Vagina (tissue), 2 donors: ENCODE measurements at regions not wholly inside any gene's neighbourhood (a gene's known extent, or its start where the extent isn't known, plus 50 kb on each side); places are given as distances from the start of the nearest gene placed in this dataset.

ENCODE experiments used
- DNase-seq, 2 donors: peaks; one replicate each; pipeline ENCODE4 v3.0.0-alpha.2; 2017; ENCODE audit errors: extremely low spot score in 2 of 2
- H3K27ac ChIP-seq: fragments of 200-600 bp; sonication (generic); one replicate; pipeline ENCODE4 v1.5.1; 2019
- H3K27me3 ChIP-seq: fragments of 200-600 bp; sonication (generic); one replicate; pipeline ENCODE4 v1.5.1; 2019
- H3K36me3 ChIP-seq, 2 donors: fragments of 200-600 bp; sonication (generic); one replicate each; pipeline ENCODE4 v1.5.1; 2017 to 2019
- H3K4me1 ChIP-seq: fragments of 200-600 bp; sonication (generic); one replicate; pipeline ENCODE4 v1.5.1; 2019
- H3K4me3 ChIP-seq, 2 donors: fragments of 200-600 bp; sonication (generic); 1 replicate in 1 of 2; 2 replicates in 1 of 2; pipeline ENCODE4 v1.5.1; 2016 to 2019
- H3K9me3 ChIP-seq: fragments of 200-600 bp; sonication (generic); one replicate; pipeline ENCODE4 v1.5.1; 2019
- POLR2A ChIP-seq, 2 donors: fragments of 450-650 bp; IDR thresholded peaks; one replicate each; pipeline ENCODE4 v1.6.1; 2017; ENCODE audit warnings: antibody characterized with exemption in 2 of 2, mild to moderate bottlenecking in 2 of 2, moderate library complexity in 2 of 2
- POLR2AphosphoS5 ChIP-seq, 2 donors: sonication (generic); formaldehyde crosslinking; IDR thresholded peaks; one replicate each; pipeline ENCODE4 v1.9.0; 2017; ENCODE audit warnings: antibody characterized with exemption in 2 of 2, mild to moderate bottlenecking in 2 of 2, low read depth in 1 of 2; ENCODE audit not compliant: insufficient read depth in 1 of 2
- intact Hi-C: fragments of 100-400 bp; cut with DNase I; formaldehyde crosslinking; loops from one replicate; pipeline ENCODE4 v1.15.1; 2023
- TF ChIP-seq, protein P1 (sequence below), 3 experiments: fragments of 450-650 bp in 2 of 3; fragments of 200-600 bp in 1 of 3; sonication (generic) in 1 of 3; IDR thresholded peaks; one replicate each; pipeline ENCODE4 v1.5.1; 2017 to 2019; ENCODE audit warnings: antibody characterized with exemption in 3 of 3, mild to moderate bottlenecking in 2 of 3, moderate library complexity in 2 of 3

DNA sequence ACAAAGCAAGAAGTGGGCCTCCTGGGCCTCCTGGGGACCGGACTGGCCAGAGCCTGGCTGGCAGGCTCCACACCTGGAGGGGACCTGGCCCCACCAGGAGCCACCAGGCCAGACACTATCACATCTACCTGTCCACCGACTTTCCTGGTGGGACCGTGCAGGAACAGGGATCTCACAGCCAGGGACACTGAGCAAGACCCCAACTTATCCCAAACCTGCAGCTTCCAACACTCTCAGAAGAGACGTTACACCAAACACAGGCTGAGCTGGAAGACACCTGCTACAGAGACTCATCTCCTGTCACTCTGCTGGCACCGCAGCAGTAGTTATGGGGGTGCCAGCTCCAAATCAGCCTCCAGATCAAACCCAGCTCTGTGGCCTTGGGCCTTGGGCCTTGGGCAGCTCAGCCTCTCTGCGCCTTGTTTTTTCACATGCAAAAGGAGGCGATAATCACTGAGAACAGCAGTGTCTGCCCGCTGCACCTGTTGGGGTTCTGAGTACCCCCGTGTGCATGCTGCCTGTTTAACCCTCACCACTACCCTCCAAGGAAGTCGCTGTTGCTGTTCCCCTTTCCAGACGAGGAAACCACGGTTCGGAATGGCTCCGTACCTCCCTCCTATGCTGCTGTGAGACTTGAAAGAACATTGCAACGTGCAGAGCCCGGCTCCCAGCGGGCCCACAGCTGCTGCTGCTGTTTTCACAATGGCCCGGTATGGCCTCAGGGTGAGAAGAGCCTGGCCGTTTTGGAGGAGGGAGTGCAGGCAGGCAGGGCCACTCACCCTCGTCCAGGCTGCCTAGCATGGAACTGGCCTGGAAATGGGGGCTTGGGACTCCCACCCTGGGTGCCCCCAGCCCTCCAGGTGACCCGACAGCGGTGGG, 69.6 kb downstream of the ADRA2C start:
- Histone ChIP-seq H3K9me3 (no peaks in the 10 kb centered on the region), H3K4me1 (no peaks in the 10 kb centered on the region), H3K4me3 (no peak overlapping the region), H3K27ac (no peak overlapping the region), H3K36me3 (no peaks in the 10 kb centered on the region), H3K27me3 (peaks cover 4% of the 10 kb centered on the region)
- intact Hi-C loops: no loop called here
- TF ChIP-seq, protein P1, sequence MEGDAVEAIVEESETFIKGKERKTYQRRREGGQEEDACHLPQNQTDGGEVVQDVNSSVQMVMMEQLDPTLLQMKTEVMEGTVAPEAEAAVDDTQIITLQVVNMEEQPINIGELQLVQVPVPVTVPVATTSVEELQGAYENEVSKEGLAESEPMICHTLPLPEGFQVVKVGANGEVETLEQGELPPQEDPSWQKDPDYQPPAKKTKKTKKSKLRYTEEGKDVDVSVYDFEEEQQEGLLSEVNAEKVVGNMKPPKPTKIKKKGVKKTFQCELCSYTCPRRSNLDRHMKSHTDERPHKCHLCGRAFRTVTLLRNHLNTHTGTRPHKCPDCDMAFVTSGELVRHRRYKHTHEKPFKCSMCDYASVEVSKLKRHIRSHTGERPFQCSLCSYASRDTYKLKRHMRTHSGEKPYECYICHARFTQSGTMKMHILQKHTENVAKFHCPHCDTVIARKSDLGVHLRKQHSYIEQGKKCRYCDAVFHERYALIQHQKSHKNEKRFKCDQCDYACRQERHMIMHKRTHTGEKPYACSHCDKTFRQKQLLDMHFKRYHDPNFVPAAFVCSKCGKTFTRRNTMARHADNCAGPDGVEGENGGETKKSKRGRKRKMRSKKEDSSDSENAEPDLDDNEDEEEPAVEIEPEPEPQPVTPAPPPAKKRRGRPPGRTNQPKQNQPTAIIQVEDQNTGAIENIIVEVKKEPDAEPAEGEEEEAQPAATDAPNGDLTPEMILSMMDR (IDR thresholded peaks at IDR 0.05): no peak
- TF ChIP-seq POLR2A (IDR thresholded peaks at IDR 0.05) (no peak), POLR2AphosphoS5 (IDR thresholded peaks at IDR 0.05; ENCODE audit: insufficient read depth in 1 of 2, low read depth in 1 of 2) (no peak)
- DNase-seq: no peak

DNA sequence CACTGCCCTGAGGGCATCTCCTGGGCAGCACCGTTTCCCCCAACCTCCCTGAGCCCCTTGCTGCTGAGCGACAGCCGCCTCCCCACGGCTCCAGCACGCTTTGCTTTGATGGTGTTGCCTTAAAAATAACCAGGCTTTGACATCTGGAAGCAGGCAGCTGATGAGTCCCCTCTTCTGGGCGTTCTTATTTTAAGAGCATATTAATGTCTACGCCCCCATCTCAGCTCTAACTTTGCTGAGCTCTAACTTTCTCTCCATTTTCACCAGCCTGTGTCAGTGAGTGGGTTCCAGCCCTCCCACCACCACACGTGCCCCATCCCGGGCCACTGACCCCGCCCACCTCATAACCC, 70.2 kb downstream of the ADRA2C start:
- intact Hi-C loops: no loop called here
- H3K27me3 ChIP-seq: peaks cover 4% of the 10 kb centered on the region
- DNase-seq: no peak
- no peaks in the 10 kb centered on the region for H3K9me3 ChIP-seq
- H3K4me1 ChIP-seq: no peaks in the 10 kb centered on the region
- H3K36me3 ChIP-seq: no peaks in the 10 kb centered on the region
- H3K27ac ChIP-seq: no peak overlapping the region
- TF ChIP-seq POLR2AphosphoS5 (IDR thresholded peaks at IDR 0.05; ENCODE audit: insufficient read depth in 1 of 2, low read depth in 1 of 2): no peak
- H3K4me3 ChIP-seq: no peak overlapping the region

DNA sequence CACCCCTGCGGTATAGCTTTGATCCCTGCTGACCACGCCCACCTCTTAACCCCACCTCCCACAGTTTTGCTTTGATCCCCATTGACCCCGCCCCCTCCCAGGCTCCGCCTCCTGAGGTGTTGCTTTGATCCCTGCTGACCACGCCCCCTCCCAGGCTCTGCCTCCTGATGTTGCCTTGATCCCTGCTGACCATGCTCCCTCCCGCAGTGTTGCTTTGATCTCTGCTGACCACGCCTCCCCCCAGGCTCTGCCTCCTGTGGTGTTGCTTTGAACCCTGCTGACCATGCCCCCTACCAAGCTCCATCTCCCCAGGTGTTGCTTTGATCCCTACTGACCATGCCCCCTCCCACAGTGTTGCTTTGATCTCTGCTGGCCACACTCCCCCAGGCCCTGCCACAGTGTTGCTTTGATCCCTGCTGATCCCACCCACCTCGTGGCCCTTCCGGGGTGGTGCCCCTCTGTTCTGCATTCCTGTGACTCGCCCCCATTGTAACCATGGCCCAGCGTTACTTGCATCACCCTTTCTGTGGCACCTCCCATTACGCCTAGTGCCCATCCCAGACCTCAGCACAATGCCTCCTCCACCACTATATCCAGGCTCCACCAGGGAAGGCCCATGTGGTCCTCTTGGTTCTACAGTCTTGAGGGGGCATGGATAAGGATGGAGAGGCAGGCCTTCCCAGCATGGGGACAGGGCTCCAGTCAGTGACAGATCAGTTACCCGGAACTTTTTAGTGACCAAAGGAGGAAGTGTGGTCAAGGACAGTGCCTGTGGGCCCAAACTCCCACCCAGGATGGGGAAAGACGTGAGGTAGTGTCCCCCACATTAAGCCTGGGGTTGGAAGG, 70.8 kb downstream of the ADRA2C start:
- Histone ChIP-seq H3K36me3 (no peaks in the 10 kb centered on the region), H3K27ac (no peak overlapping the region), H3K27me3 (peaks cover 4% of the 10 kb centered on the region), H3K4me1 (no peaks in the 10 kb centered on the region), H3K9me3 (no peaks in the 10 kb centered on the region), H3K4me3 (no peak overlapping the region)
- DNase-seq: no peak
- no peak for TF ChIP-seq POLR2AphosphoS5 (IDR thresholded peaks at IDR 0.05; ENCODE audit: insufficient read depth in 1 of 2, low read depth in 1 of 2)
- no peak for TF ChIP-seq POLR2A (IDR thresholded peaks at IDR 0.05)
- TF ChIP-seq, protein P1 (IDR thresholded peaks at IDR 0.05): no peak
- intact Hi-C loops: no loop called here

DNA sequence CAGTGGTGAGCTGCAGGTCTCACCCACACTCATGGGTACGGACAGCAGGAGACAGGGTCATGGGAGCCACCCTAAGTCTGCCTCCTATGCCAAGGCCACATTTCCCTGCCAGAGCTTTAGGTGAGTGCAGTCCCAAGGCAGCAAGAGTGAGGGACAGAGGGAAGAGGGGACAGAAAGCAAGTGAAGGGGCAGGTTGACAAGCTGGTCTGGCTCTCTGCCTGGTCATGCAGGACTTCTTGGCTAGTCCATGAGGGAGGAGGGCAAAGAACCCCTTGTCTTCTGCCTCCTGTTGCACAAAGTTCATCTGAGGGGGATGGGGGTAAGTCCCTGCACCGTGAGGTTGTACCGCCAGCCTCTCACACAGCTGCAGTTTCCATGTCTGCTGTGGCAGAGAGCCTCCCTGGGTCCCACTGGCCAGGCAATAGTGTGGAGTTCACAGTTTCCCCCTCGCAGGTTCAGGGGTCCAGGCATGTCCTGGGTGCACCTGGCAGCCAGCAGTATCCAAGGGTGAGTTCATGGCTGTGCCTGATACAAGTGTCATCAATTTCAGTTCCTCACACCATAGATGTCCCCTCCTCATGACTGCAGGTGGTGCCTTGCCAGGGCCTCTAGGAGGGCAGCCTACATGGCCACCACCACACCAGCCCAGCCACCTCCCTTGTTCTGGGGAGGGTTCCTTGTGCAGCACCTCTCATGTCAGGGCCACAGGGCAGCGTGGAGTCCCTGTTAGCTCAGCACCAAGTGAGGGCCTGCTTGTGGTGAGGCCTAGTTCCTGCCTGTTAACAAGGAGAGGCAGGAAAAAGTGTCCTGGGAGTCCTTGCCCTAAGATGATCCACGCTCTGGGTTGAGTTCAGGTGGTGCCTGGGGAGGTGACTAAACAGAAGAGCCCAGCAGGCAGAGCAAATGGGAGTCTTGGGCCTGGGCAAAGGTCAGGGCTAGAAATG, 72.5 kb downstream of the ADRA2C start:
- TF ChIP-seq, protein P1 (IDR thresholded peaks at IDR 0.05): no peak
- TF ChIP-seq POLR2AphosphoS5 (IDR thresholded peaks at IDR 0.05; ENCODE audit: insufficient read depth in 1 of 2, low read depth in 1 of 2) (no peak), POLR2A (IDR thresholded peaks at IDR 0.05) (no peak)

More for the DNA sequence above, 72.5 kb downstream of the ADRA2C start:
- no peaks in the 10 kb centered on the region for H3K36me3 ChIP-seq
- peaks cover 4% of the 10 kb centered on the region for H3K27me3 ChIP-seq
- DNase-seq: no peak
- H3K9me3 ChIP-seq: no peaks in the 10 kb centered on the region
- intact Hi-C loops: no loop called here
- no peaks in the 10 kb centered on the region for H3K4me1 ChIP-seq
- H3K4me3 ChIP-seq: no peak overlapping the region
- H3K27ac ChIP-seq: no peak overlapping the region
